ENCODE measurements at regions not wholly inside any gene's neighbourhood (a gene's known extent, or its start where the extent isn't known, plus 50 kb on each side); places are given as distances from the start of the nearest gene placed in this dataset.
"Not testable (repeated sequence)": the region's sequence is repeated elsewhere in the genome, so short reads cannot be mapped to it uniquely, and the experiment has no call there.

DNA sequence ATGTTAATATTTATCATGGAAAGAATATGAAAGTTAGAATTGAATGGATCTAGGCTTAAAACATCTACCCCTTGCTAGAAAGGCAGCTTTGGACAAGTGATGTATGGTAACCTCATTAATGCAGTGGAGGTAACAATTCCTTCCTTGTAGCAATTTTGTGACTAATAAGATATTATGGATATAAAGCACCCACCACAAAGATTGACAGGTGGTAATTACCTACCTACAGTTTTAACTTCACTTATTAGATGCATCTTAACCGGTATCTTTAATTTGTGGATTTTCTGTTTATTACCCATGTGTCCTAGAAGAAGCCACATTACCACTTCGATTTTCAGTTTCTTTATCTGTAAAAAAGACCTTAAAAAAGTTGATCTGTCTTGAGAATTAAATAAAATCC lies 367.0 kb downstream of the DSC3 start:
- H3K4me1 ChIP-seq = no peaks in the 10 kb centered on the region
- H3K27ac ChIP-seq = no peak overlapping the region
- H3K27me3 ChIP-seq (ENCODE audit: low read depth) = no peaks in the 10 kb centered on the region
- TF ChIP-seq, protein P1, sequence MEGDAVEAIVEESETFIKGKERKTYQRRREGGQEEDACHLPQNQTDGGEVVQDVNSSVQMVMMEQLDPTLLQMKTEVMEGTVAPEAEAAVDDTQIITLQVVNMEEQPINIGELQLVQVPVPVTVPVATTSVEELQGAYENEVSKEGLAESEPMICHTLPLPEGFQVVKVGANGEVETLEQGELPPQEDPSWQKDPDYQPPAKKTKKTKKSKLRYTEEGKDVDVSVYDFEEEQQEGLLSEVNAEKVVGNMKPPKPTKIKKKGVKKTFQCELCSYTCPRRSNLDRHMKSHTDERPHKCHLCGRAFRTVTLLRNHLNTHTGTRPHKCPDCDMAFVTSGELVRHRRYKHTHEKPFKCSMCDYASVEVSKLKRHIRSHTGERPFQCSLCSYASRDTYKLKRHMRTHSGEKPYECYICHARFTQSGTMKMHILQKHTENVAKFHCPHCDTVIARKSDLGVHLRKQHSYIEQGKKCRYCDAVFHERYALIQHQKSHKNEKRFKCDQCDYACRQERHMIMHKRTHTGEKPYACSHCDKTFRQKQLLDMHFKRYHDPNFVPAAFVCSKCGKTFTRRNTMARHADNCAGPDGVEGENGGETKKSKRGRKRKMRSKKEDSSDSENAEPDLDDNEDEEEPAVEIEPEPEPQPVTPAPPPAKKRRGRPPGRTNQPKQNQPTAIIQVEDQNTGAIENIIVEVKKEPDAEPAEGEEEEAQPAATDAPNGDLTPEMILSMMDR (IDR thresholded peaks at IDR 0.05) = no peak
- no peaks in the 10 kb centered on the region for H3K36me3 ChIP-seq
- intact Hi-C loops (cut with DNase I) = no loop called here
- H3K9me3 ChIP-seq = no peaks in the 10 kb centered on the region
- no peak for ATAC-seq
- no peak for DNase-seq
- no peak overlapping the region for H3K4me3 ChIP-seq

DNA sequence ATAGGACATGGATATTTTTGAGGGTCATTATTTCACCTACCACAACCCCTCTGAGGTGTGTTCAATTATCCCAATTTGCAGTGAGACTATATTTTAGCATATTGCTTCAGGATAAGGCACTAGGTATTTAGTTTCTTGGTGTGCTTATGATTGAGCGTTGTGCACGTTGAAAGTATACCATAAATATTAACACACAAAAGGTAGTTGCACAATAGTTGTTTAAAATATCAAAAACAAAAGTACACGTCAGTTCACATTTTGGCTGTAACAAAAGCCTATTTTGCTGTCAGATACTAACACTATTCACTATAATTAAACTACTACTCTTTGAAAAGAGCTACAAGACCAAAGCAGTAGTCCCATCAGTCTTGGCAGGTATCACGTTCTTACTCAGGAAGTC lies 367.5 kb downstream of the DSC3 start:
- H3K4me1 ChIP-seq = no peaks in the 10 kb centered on the region
- H3K36me3 ChIP-seq = no peaks in the 10 kb centered on the region
- H3K27ac ChIP-seq = no peak overlapping the region
- ATAC-seq (no peak), DNase-seq (no peak)
- TF ChIP-seq, protein P1 (IDR thresholded peaks at IDR 0.05) = no peak
- intact Hi-C loops (cut with DNase I) = no loop called here
- H3K9me3 ChIP-seq = no peaks in the 10 kb centered on the region
- H3K27me3 ChIP-seq (ENCODE audit: low read depth) = no peaks in the 10 kb centered on the region
- H3K4me3 ChIP-seq = no peak overlapping the region

GRCh38 chr18:30674596-30674995 lies 367.9 kb downstream of the DSC3 start:
- Histone ChIP-seq H3K9me3 (no peaks in the 10 kb centered on the region), H3K4me3 (no peak overlapping the region), H3K27me3 (ENCODE audit: low read depth) (no peaks in the 10 kb centered on the region), H3K36me3 (no peaks in the 10 kb centered on the region), H3K4me1 (no peaks in the 10 kb centered on the region), H3K27ac (no peak overlapping the region)
- TF ChIP-seq, protein P1 (IDR thresholded peaks at IDR 0.05) = no peak
- DNase-seq (no peak), ATAC-seq (no peak)
- intact Hi-C loops (cut with DNase I) = no loop called here

- ATAC-seq; H3K9me3 ChIP-seq; DNase-seq; H3K27me3 ChIP-seq (ENCODE audit: low read depth); H3K27ac ChIP-seq; H3K4me3 ChIP-seq; H3K36me3 ChIP-seq; H3K4me1 ChIP-seq; intact Hi-C loops (cut with DNase I): not testable (repeated sequence)
Observed at GRCh38 chr18:30672439-30672838, 370.1 kb downstream of the DSC3 start.

- intact Hi-C loops (cut with DNase I) = no loop called here
- H3K36me3 ChIP-seq = no peaks in the 10 kb centered on the region
- H3K4me3 ChIP-seq = no peak overlapping the region
- ATAC-seq = no peak
- DNase-seq = no peak
- no peaks in the 10 kb centered on the region for H3K27me3 ChIP-seq (ENCODE audit: low read depth)
- no peaks in the 10 kb centered on the region for H3K4me1 ChIP-seq
- TF ChIP-seq, protein P1 (IDR thresholded peaks at IDR 0.05) = no peak
- H3K9me3 ChIP-seq = no peaks in the 10 kb centered on the region
- H3K27ac ChIP-seq = no peak overlapping the region
Observed at GRCh38 chr18:30658306-30658705, 384.2 kb downstream of the DSC3 start.

- intact Hi-C loops (cut with DNase I) = no loop called here
- H3K27ac ChIP-seq = no peak overlapping the region
- ATAC-seq = no peak
- H3K36me3 ChIP-seq = no peaks in the 10 kb centered on the region
- H3K27me3 ChIP-seq (ENCODE audit: low read depth) = no peaks in the 10 kb centered on the region
- no peak for DNase-seq
- H3K4me1 ChIP-seq = no peaks in the 10 kb centered on the region
- no peaks in the 10 kb centered on the region for H3K9me3 ChIP-seq
- TF ChIP-seq, protein P1 (IDR thresholded peaks at IDR 0.05) = no peak
- H3K4me3 ChIP-seq = no peak overlapping the region
Observed at GRCh38 chr18:30652387-30652786, 390.2 kb downstream of the DSC3 start.

All from lower lobe of right lung (tissue), 2 donors.